ENCODE measurements at regions not wholly inside any gene's neighbourhood (a gene's known extent, or its start where the extent isn't known, plus 50 kb on each side); places are given as distances from the start of the nearest gene placed in this dataset.

GRCh38 chr17:73713136-73713535 lies 68.9 kb upstream of the SDK2 start:
- FAIRE-seq = no peak
- no peak for TF ChIP-seq POLR2A (IDR thresholded peaks at IDR 0.05; ENCODE audit: low read depth, low read length)
- DNase-seq (ENCODE audit: insufficient read length, low spot score) = no peak

- DNase-seq (ENCODE audit: insufficient read length, low spot score) (no peak), FAIRE-seq (no peak)
- no peak for TF ChIP-seq POLR2A (IDR thresholded peaks at IDR 0.05; ENCODE audit: low read depth, low read length)
Observed at GRCh38 chr17:73715769-73716168, 71.5 kb upstream of the SDK2 start.

- DNase-seq (ENCODE audit: insufficient read length, low spot score) (no peak), FAIRE-seq (no peak)
- no peak for TF ChIP-seq POLR2A (IDR thresholded peaks at IDR 0.05; ENCODE audit: low read depth, low read length)
Observed at GRCh38 chr17:73717690-73718089, 73.4 kb upstream of the SDK2 start.

GRCh38 chr17:73718362-73718761 lies 74.1 kb upstream of the SDK2 start:
- no peak for FAIRE-seq
- no peak for DNase-seq (ENCODE audit: insufficient read length, low spot score)
- no peak for TF ChIP-seq POLR2A (IDR thresholded peaks at IDR 0.05; ENCODE audit: low read depth, low read length)

- DNase-seq (ENCODE audit: insufficient read length, low spot score) (no peak), FAIRE-seq (no peak)
- TF ChIP-seq POLR2A (IDR thresholded peaks at IDR 0.05; ENCODE audit: low read depth, low read length) = no peak
Observed at GRCh38 chr17:73718912-73719311, 74.7 kb upstream of the SDK2 start.

GRCh38 chr17:73719588-73720071 lies 75.4 kb upstream of the SDK2 start:
- TF ChIP-seq POLR2A (IDR thresholded peaks at IDR 0.05; ENCODE audit: low read depth, low read length) = no peak
- FAIRE-seq (no peak), DNase-seq (ENCODE audit: insufficient read length, low spot score) (no peak)

GRCh38 chr17:73720187-73720834 lies 76.1 kb upstream of the SDK2 start:
- TF ChIP-seq POLR2A (IDR thresholded peaks at IDR 0.05; ENCODE audit: low read depth, low read length) = no peak
- FAIRE-seq = no peak
- DNase-seq (ENCODE audit: insufficient read length, low spot score) = no peak

- no peak for DNase-seq (ENCODE audit: insufficient read length, low spot score)
- no peak for FAIRE-seq
- TF ChIP-seq POLR2A (IDR thresholded peaks at IDR 0.05; ENCODE audit: low read depth, low read length) = no peak
Observed at GRCh38 chr17:73722165-73722564, 77.9 kb upstream of the SDK2 start.

GRCh38 chr17:73723317-73723716 lies 79.1 kb upstream of the SDK2 start:
- FAIRE-seq = no peak
- no peak for TF ChIP-seq POLR2A (IDR thresholded peaks at IDR 0.05; ENCODE audit: low read depth, low read length)
- no peak for DNase-seq (ENCODE audit: insufficient read length, low spot score)

GRCh38 chr17:73724341-73724740 lies 80.1 kb upstream of the SDK2 start:
- no peak for TF ChIP-seq POLR2A (IDR thresholded peaks at IDR 0.05; ENCODE audit: low read depth, low read length)
- FAIRE-seq = no peak

GRCh38 chr17:73724990-73725389 lies 80.7 kb upstream of the SDK2 start:
- no peak for TF ChIP-seq POLR2A (IDR thresholded peaks at IDR 0.05; ENCODE audit: low read depth, low read length)
- DNase-seq (ENCODE audit: insufficient read length, low spot score) (no peak), FAIRE-seq (no peak)

More at GRCh38 chr17:73724341-73724740, 80.1 kb upstream of the SDK2 start:
- DNase-seq (ENCODE audit: insufficient read length, low spot score) = no peak

- TF ChIP-seq POLR2A (IDR thresholded peaks at IDR 0.05; ENCODE audit: low read depth, low read length) = no peak
- DNase-seq (ENCODE audit: insufficient read length, low spot score) = no peak
Observed at GRCh38 chr17:73725794-73726515, 81.7 kb upstream of the SDK2 start.

GRCh38 chr17:73727941-73728340 lies 83.7 kb upstream of the SDK2 start:
- no peak for TF ChIP-seq POLR2A (IDR thresholded peaks at IDR 0.05; ENCODE audit: low read depth, low read length)
- FAIRE-seq (no peak), DNase-seq (ENCODE audit: insufficient read length, low spot score) (no peak)

More at GRCh38 chr17:73725794-73726515, 81.7 kb upstream of the SDK2 start:
- no peak for FAIRE-seq

GRCh38 chr17:73729101-73729500 lies 84.9 kb upstream of the SDK2 start:
- TF ChIP-seq POLR2A (IDR thresholded peaks at IDR 0.05; ENCODE audit: low read depth, low read length) = no peak
- FAIRE-seq = no peak
- no peak for DNase-seq (ENCODE audit: insufficient read length, low spot score)

- no peak for DNase-seq (ENCODE audit: insufficient read length, low spot score)
- TF ChIP-seq POLR2A (IDR thresholded peaks at IDR 0.05; ENCODE audit: low read depth, low read length) = no peak
- no peak for FAIRE-seq
Observed at GRCh38 chr17:73731733-73732132, 87.5 kb upstream of the SDK2 start.
